HFFc6 (cell line): ENCODE measurements at regions not wholly inside any gene's neighbourhood (a gene's known extent, or its start where the extent isn't known, plus 50 kb on each side); places are given as distances from the start of the nearest gene placed in this dataset.

ENCODE experiments used
- DNase-seq: peaks from one replicate; pipeline ENCODE4 v3.0.0-alpha.2; 2018
- H3K27ac Mint-ChIP-seq: 2 replicates; pipeline ENCODE4 v1.8.0; 2020; ENCODE audit warnings: mild to moderate bottlenecking, mixed read lengths
- H3K27me3 Mint-ChIP-seq: 2 replicates; pipeline ENCODE4 v1.8.0; 2021; ENCODE audit warnings: mild to moderate bottlenecking, moderate library complexity, mixed read lengths; ENCODE audit not compliant: insufficient read depth
- H3K36me3 Mint-ChIP-seq: 2 replicates; pipeline ENCODE4 v1.8.0; 2021; ENCODE audit warnings: low read depth, mixed read lengths
- H3K4me1 Mint-ChIP-seq: 2 replicates; pipeline ENCODE4 v1.8.0; 2020; ENCODE audit warnings: low read depth, mixed read lengths
- H3K4me3 Mint-ChIP-seq: 2 replicates; pipeline ENCODE4 v1.8.0; 2020; ENCODE audit warnings: mild to moderate bottlenecking, moderate library complexity, mixed read lengths
- H3K9me3 Mint-ChIP-seq: 2 replicates; pipeline ENCODE4 v1.8.0; 2020; ENCODE audit warnings: mild to moderate bottlenecking, mixed read lengths
- TF ChIP-seq, protein P1 (sequence below): fragments of 200-600 bp; sonication (generic); IDR thresholded peaks from 2 replicates; pipeline ENCODE4 v1.5.0; 2021; ENCODE audit warnings: antibody characterized with exemption, mild to moderate bottlenecking

DNA sequence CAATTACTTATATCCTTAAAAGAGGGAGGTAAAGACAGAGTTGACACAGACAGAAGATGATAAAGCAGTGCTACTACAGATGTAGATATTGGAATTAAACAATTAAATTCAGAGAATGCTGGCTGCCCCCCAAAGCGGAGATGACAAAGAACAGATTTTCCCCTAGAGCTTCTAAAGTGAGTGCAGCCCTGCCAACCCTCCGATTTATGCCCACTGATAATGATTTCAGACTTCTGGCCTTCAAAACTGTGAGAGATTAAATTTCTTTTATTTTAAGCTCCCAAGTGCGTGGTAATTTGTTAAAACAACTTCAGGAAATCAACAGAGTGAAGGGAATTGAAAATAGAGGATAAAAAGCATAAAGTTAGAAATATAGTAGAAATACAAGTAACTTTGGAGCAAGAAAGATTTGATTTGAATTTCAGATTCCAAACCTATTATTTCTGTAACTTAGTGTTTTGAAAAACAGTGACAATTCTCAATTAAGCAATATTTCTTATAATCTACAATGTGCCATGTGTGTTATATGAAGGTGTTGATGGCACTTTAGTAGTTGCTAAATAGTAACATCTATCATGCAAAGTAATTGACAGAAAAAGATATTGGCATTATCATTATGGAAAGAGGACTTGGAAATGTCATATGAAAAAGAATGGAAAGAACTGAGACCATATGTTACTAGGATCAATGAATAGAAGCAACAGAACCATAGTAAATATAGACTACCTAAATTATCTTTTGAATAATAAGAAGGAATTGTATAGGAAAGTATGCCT lies 946.4 kb upstream of the PTPRD start:
- H3K36me3 Mint-ChIP-seq, result no peaks in the 10 kb centered on the region
- no peak overlapping the region for H3K27ac Mint-ChIP-seq
- no peaks in the 10 kb centered on the region for H3K27me3 Mint-ChIP-seq
- H3K4me3 Mint-ChIP-seq, result no peak overlapping the region
- DNase-seq, result no peak
- TF ChIP-seq, protein P1, sequence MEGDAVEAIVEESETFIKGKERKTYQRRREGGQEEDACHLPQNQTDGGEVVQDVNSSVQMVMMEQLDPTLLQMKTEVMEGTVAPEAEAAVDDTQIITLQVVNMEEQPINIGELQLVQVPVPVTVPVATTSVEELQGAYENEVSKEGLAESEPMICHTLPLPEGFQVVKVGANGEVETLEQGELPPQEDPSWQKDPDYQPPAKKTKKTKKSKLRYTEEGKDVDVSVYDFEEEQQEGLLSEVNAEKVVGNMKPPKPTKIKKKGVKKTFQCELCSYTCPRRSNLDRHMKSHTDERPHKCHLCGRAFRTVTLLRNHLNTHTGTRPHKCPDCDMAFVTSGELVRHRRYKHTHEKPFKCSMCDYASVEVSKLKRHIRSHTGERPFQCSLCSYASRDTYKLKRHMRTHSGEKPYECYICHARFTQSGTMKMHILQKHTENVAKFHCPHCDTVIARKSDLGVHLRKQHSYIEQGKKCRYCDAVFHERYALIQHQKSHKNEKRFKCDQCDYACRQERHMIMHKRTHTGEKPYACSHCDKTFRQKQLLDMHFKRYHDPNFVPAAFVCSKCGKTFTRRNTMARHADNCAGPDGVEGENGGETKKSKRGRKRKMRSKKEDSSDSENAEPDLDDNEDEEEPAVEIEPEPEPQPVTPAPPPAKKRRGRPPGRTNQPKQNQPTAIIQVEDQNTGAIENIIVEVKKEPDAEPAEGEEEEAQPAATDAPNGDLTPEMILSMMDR, result no peak
- peaks cover 25% of the 10 kb centered on the region for H3K9me3 Mint-ChIP-seq
- H3K4me1 Mint-ChIP-seq, result no peaks in the 10 kb centered on the region

DNA sequence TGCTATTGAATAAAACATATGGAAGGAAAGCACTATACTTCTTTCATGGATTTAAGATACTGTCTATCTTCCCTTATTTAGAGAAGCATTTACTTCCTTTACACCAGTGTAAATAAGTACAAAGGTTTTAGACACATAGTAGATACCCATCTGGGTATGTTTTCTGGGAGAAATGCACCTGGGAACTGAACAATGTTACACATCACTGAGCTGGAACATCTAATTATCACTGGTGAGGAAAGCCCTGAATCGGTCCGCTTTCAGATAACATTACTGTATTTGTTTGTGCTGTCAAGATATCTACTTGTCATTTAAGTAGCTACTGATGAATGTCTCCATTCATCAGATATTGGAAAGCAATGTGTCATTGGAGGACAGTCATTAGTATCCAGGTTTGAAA lies 964.7 kb upstream of the PTPRD start:
- TF ChIP-seq, protein P1, result no peak
- H3K36me3 Mint-ChIP-seq, result no peaks in the 10 kb centered on the region
- H3K4me1 Mint-ChIP-seq, result no peaks in the 10 kb centered on the region
- H3K27ac Mint-ChIP-seq, result no peak overlapping the region
- DNase-seq, result no peak
- no peaks in the 10 kb centered on the region for H3K27me3 Mint-ChIP-seq
- peaks cover 10% of the 10 kb centered on the region for H3K9me3 Mint-ChIP-seq
- no peak overlapping the region for H3K4me3 Mint-ChIP-seq

DNA sequence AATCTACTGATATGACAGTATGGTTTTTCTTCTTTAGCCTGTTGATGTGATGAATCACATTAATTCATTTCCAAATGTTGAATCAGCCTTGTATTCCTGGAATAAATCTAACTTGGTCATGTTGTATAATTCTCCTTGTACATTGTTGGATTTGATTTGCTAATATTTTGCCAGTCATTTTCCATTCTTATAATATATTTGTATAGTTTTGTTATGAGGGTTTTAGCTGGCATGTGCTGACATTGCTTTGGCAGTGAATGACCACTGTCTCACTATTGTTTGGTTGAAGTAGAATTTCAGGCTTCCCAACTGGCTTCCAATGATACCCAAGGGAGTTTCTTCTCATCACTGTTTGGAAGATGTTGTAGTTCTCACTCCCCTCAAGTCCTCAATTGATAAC lies 983.0 kb upstream of the PTPRD start:
- DNase-seq, result no peak
- TF ChIP-seq, protein P1, result no peak
- Mint-ChIP-seq H3K9me3 (peaks cover 31% of the 10 kb centered on the region), H3K4me1 (no peaks in the 10 kb centered on the region), H3K4me3 (no peak overlapping the region), H3K27ac (no peak overlapping the region), H3K36me3 (no peaks in the 10 kb centered on the region), H3K27me3 (no peaks in the 10 kb centered on the region)

DNA sequence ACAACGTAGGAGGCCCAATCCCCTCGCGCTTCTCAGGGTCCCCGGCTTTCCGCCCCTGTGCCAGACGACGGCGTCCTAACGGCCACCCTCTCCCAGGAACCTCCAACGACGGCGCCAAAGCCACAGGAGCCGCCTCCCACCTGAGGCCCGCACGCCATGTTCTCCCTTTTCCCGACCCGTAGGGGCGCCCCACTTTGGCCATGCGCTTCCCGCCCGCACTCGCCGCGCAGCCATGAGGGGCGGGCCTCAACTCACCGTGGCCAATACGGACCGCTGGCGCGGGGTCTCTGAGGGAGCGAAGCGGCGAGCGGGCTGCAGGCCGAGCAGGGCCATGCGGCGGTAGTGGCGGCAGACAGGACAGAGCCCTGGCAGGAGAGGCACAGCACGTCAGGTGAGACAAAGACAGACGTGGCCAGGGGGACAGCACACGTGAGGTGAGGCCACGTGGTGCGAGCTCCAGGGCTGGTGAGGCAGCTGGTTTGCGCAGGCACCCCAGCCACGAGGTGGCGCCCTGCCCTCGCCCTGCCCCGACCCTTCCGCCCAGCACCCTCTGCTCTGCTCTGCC lies 1005.5 kb upstream of the PTPRD start:
- Mint-ChIP-seq H3K27me3 (no peaks in the 10 kb centered on the region; the same call in 1 of the 2 replicates), H3K27ac (no peak overlapping the region), H3K9me3 (peaks cover 35% of the 10 kb centered on the region), H3K36me3 (no peaks in the 10 kb centered on the region), H3K4me3 (no peak overlapping the region), H3K4me1 (no peaks in the 10 kb centered on the region)
- no peak for DNase-seq
- TF ChIP-seq, protein P1, result no peak

DNA sequence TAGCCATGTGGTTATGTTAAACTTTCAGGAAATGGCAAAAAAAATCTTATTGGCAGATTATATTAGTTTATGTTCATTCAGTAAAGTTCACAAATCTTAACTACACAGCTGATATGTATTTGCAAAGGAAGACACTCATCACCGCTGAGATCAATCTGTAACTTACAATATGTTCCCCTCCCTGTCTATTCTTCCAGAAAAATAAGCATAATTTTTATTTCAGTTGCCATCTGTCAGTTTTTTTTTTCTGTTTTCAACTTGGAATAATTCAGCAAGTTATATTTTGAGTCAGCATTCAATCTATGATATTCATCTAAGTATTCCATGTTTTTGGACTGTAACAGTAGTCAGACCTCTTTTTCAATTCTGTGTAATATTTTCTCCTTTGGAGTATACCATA lies 1019.9 kb upstream of the PTPRD start:
- H3K27ac Mint-ChIP-seq, result no peak overlapping the region
- no peak overlapping the region for H3K4me3 Mint-ChIP-seq
- no peaks in the 10 kb centered on the region for H3K4me1 Mint-ChIP-seq
- no peaks in the 10 kb centered on the region for H3K27me3 Mint-ChIP-seq
- peaks cover 42% of the 10 kb centered on the region for H3K9me3 Mint-ChIP-seq
- DNase-seq, result no peak
- TF ChIP-seq, protein P1, result no peak
- H3K36me3 Mint-ChIP-seq, result no peaks in the 10 kb centered on the region
